Sigmoid colon (tissue), 6 donors: ENCODE measurements at regions not wholly inside any gene's neighbourhood (a gene's known extent, or its start where the extent isn't known, plus 50 kb on each side); places are given as distances from the start of the nearest gene placed in this dataset.
"Not testable (repeated sequence)": the region's sequence is repeated elsewhere in the genome, so short reads cannot be mapped to it uniquely, and the experiment has no call there.

Experiments used
- DNase-seq: peaks from one replicate; pipeline ENCODE4 v3.0.0-alpha.2; 2019
- H3K27ac ChIP-seq, 4 donors: fragments of 200-600 bp; sonication (generic); one replicate each; pipeline ENCODE4 v1.5.1; 2016 to 2019; ENCODE audit warnings: mild to moderate bottlenecking in 1 of 4
- H3K27me3 ChIP-seq, 3 donors: fragments of 200-600 bp; sonication (generic); one replicate each; pipeline ENCODE4 v1.5.1; 2019; ENCODE audit warnings: mild to moderate bottlenecking in 1 of 3
- H3K36me3 ChIP-seq, 4 donors: fragments of 200-600 bp; sonication (generic); one replicate each; pipeline ENCODE4 v1.5.1; 2016 to 2019
- H3K4me1 ChIP-seq, 4 donors: fragments of 200-600 bp; sonication (generic); one replicate each; pipeline ENCODE4 v1.5.1; 2017 to 2019
- H3K4me3 ChIP-seq, 4 donors: fragments of 200-600 bp; sonication (generic); one replicate each; pipeline ENCODE4 v1.5.1; 2017 to 2019; ENCODE audit warnings: mild to moderate bottlenecking in 2 of 4, moderate library complexity in 1 of 4
- H3K9me3 ChIP-seq, 4 donors: fragments of 200-600 bp in 3 of 4; sonication (generic) in 3 of 4; one replicate each; pipeline versions ENCODE4 v1.5.1 to v1.6.1; 2013 to 2019
- CTCF ChIP-seq, 4 experiments: fragments of 450-650 bp in 3 of 4; fragments of 200-600 bp in 1 of 4; IDR thresholded peaks; one replicate each; pipeline ENCODE4 v1.5.1; 2016 to 2019; ENCODE audit warnings: antibody characterized with exemption in 4 of 4, mild to moderate bottlenecking in 3 of 4, moderate library complexity in 2 of 4
- EP300 ChIP-seq, 4 donors: sonication (generic); formaldehyde crosslinking; IDR thresholded peaks; one replicate each; pipeline ENCODE4 v1.6.1; 2017; ENCODE audit warnings: antibody characterized with exemption in 4 of 4
- POLR2A ChIP-seq, 2 donors: fragments of 450-650 bp; IDR thresholded peaks; one replicate each; pipeline ENCODE4 v1.6.1; 2016; ENCODE audit warnings: antibody characterized with exemption in 2 of 2, mild to moderate bottlenecking in 2 of 2, moderate library complexity in 2 of 2
- POLR2AphosphoS5 ChIP-seq, 4 donors: sonication (generic); formaldehyde crosslinking; IDR thresholded peaks; one replicate each; pipeline ENCODE4 v1.6.1; 2017; ENCODE audit warnings: antibody characterized with exemption in 4 of 4
- WGBS, 2 donors: extraction: QIAGEN DNeasy Blood & Tissue Kit; methylation state at CpG; one replicate each; pipeline ENCODE4 v1.1.7; 2013; 5-methylcytosine and 5-hydroxymethylcytosine counted together
- intact Hi-C: fragments of 100-400 bp; cut with DNase I; formaldehyde crosslinking; loops from one replicate; pipeline ENCODE4 v1.15.1; 2023
- donor health status: healthy with polysubstance abuse.
- donor health status: healthy.

GRCh38 chr3:110506890-110507289 lies 564.7 kb upstream of the NECTIN3 start:
- Histone ChIP-seq H3K4me1 (no peaks in the 10 kb centered on the region), H3K27ac (no peak overlapping the region), H3K9me3 (no peaks in the 10 kb centered on the region), H3K4me3 (no peak overlapping the region), H3K27me3 (no peaks in the 10 kb centered on the region), H3K36me3 (no peaks in the 10 kb centered on the region)
- no peak for DNase-seq
- no peak for TF ChIP-seq POLR2AphosphoS5 (IDR thresholded peaks at IDR 0.05)
- no peak for TF ChIP-seq EP300 (IDR thresholded peaks at IDR 0.05)
- no peak for TF ChIP-seq POLR2A (IDR thresholded peaks at IDR 0.05)
- TF ChIP-seq CTCF (IDR thresholded peaks at IDR 0.05) = no peak
- intact Hi-C loops = no loop called here
- WGBS, 2 donors = 79 to 84% methylated on average over 4 of the region's 4 CpGs

GRCh38 chr3:110507570-110507969 lies 564.0 kb upstream of the NECTIN3 start:
- H3K4me3 ChIP-seq, DNase-seq, H3K4me1 ChIP-seq, H3K9me3 ChIP-seq, H3K27me3 ChIP-seq, intact Hi-C loops, H3K27ac ChIP-seq, H3K36me3 ChIP-seq: not testable (repeated sequence)

GRCh38 chr3:110512961-110513360 lies 558.7 kb upstream of the NECTIN3 start:
- no peak overlapping the region for H3K4me3 ChIP-seq
- H3K27me3 ChIP-seq = no peaks in the 10 kb centered on the region
- intact Hi-C loops = no loop called here
- H3K9me3 ChIP-seq = no peaks in the 10 kb centered on the region
- H3K4me1 ChIP-seq = no peaks in the 10 kb centered on the region
- DNase-seq = no peak
- TF ChIP-seq CTCF (IDR thresholded peaks at IDR 0.05) (no peak), POLR2A (IDR thresholded peaks at IDR 0.05) (no peak), POLR2AphosphoS5 (IDR thresholded peaks at IDR 0.05) (no peak), EP300 (IDR thresholded peaks at IDR 0.05) (no peak)
- H3K27ac ChIP-seq = no peak overlapping the region
- 72 to 82% methylated on average over 3 of the region's 3 CpGs for WGBS, 2 donors
- H3K36me3 ChIP-seq = no peaks in the 10 kb centered on the region

GRCh38 chr3:110518031-110518430 lies 553.6 kb upstream of the NECTIN3 start:
- no peak for TF ChIP-seq POLR2A (IDR thresholded peaks at IDR 0.05)
- no peak for TF ChIP-seq POLR2AphosphoS5 (IDR thresholded peaks at IDR 0.05)
- TF ChIP-seq CTCF (IDR thresholded peaks at IDR 0.05) = no peak
- TF ChIP-seq EP300 (IDR thresholded peaks at IDR 0.05) = no peak

GRCh38 chr3:110519071-110519470 lies 552.5 kb upstream of the NECTIN3 start:
- TF ChIP-seq POLR2AphosphoS5 (IDR thresholded peaks at IDR 0.05) (no peak), EP300 (IDR thresholded peaks at IDR 0.05) (no peak), CTCF (IDR thresholded peaks at IDR 0.05) (no peak), POLR2A (IDR thresholded peaks at IDR 0.05) (no peak)
- H3K4me3 ChIP-seq = no peak overlapping the region

More at GRCh38 chr3:110518031-110518430, 553.6 kb upstream of the NECTIN3 start:
- no peak for DNase-seq
- Histone ChIP-seq H3K27me3 (no peaks in the 10 kb centered on the region), H3K36me3 (no peaks in the 10 kb centered on the region), H3K27ac (no peak overlapping the region), H3K4me3 (no peak overlapping the region), H3K9me3 (no peaks in the 10 kb centered on the region), H3K4me1 (no peaks in the 10 kb centered on the region)
- intact Hi-C loops = no loop called here
- 83 to 84% methylated on average over 1 of the region's 1 CpG for WGBS, 2 donors

More at GRCh38 chr3:110519071-110519470, 552.5 kb upstream of the NECTIN3 start:
- H3K9me3 ChIP-seq = no peaks in the 10 kb centered on the region
- DNase-seq = no peak
- WGBS, 2 donors = 84 to 85% methylated on average over 1 of the region's 1 CpG
- H3K27ac ChIP-seq = no peak overlapping the region
- H3K27me3 ChIP-seq = no peaks in the 10 kb centered on the region
- no peaks in the 10 kb centered on the region for H3K4me1 ChIP-seq
- intact Hi-C loops = no loop called here
- H3K36me3 ChIP-seq = no peaks in the 10 kb centered on the region
